ENCODE measurements at regions not wholly inside any gene's neighbourhood (a gene's known extent, or its start where the extent isn't known, plus 50 kb on each side); places are given as distances from the start of the nearest gene placed in this dataset.
"Not testable (repeated sequence)": the region's sequence is repeated elsewhere in the genome, so short reads cannot be mapped to it uniquely, and the experiment has no call there.

GRCh38 chr3:176214758-176215157, 982.5 kb downstream of the TBL1XR1 start:
- Histone ChIP-seq H2AFZ (ENCODE audit: low read depth, low read length) (no peak overlapping the region), H3K4me2 (ENCODE audit: low read length) (no peak overlapping the region), H3K27ac (ENCODE audit: low read depth, low read length) (no peak overlapping the region), H4K20me1 (ENCODE audit: insufficient read depth, low read length) (no peaks in the 10 kb centered on the region), H3K36me3 (ENCODE audit: insufficient read depth, low read length) (no peaks in the 10 kb centered on the region), H3K4me1 (ENCODE audit: insufficient read depth, low read length) (no peaks in the 10 kb centered on the region), H3K9ac (ENCODE audit: low read length) (no peak overlapping the region), H3K27me3 (ENCODE audit: insufficient read depth, low read length) (no peaks in the 10 kb centered on the region), H3K9me3 (ENCODE audit: insufficient read depth, low read depth, low read length) (no peaks in the 10 kb centered on the region), H3K79me2 (ENCODE audit: insufficient read depth, low read length) (no peaks in the 10 kb centered on the region), H3K4me3 (ENCODE audit: insufficient read depth, low read depth, low read length) (no peak overlapping the region)
- Mint-ChIP-seq H3K27me3 (ENCODE audit: low read depth, unreplicated experiment) (no peaks in the 10 kb centered on the region), H3K36me3 (ENCODE audit: low read depth, unreplicated experiment) (no peaks in the 10 kb centered on the region), H3K27ac (ENCODE audit: unreplicated experiment) (no peak overlapping the region), H3K9me3 (ENCODE audit: unreplicated experiment) (no peaks in the 10 kb centered on the region), H3K4me3 (ENCODE audit: unreplicated experiment) (no peak overlapping the region), H3K4me1 (ENCODE audit: low read depth, unreplicated experiment) (no peaks in the 10 kb centered on the region)
- no peak for TF ChIP-seq EZH2 (IDR thresholded peaks at IDR 0.05; ENCODE audit: insufficient read depth, low read length)
- TF ChIP-seq CTCF (IDR thresholded peaks at IDR 0.05; ENCODE audit: insufficient read depth, low read depth, low read length): no peak
- DNase-seq (ENCODE audit: low read depth): no peak
- FAIRE-seq: no peak

- not testable (repeated sequence) for H3K27ac ChIP-seq (ENCODE audit: low read depth, low read length); H3K9ac ChIP-seq (ENCODE audit: low read length); H3K9me3 Mint-ChIP-seq (ENCODE audit: unreplicated experiment); DNase-seq (ENCODE audit: low read depth); H4K20me1 ChIP-seq (ENCODE audit: insufficient read depth, low read length); H3K27me3 ChIP-seq (ENCODE audit: insufficient read depth, low read length); H3K4me2 ChIP-seq (ENCODE audit: low read length); H3K4me1 Mint-ChIP-seq (ENCODE audit: low read depth, unreplicated experiment); H3K4me3 Mint-ChIP-seq (ENCODE audit: unreplicated experiment); H3K36me3 ChIP-seq (ENCODE audit: insufficient read depth, low read length); H3K4me1 ChIP-seq (ENCODE audit: insufficient read depth, low read length); H2AFZ ChIP-seq (ENCODE audit: low read depth, low read length); H3K27me3 Mint-ChIP-seq (ENCODE audit: low read depth, unreplicated experiment); FAIRE-seq; H3K36me3 Mint-ChIP-seq (ENCODE audit: low read depth, unreplicated experiment); H3K79me2 ChIP-seq (ENCODE audit: insufficient read depth, low read length); H3K4me3 ChIP-seq (ENCODE audit: insufficient read depth, low read depth, low read length); H3K9me3 ChIP-seq (ENCODE audit: insufficient read depth, low read depth, low read length); H3K27ac Mint-ChIP-seq (ENCODE audit: unreplicated experiment)
These were observed 984.0 kb downstream of the TBL1XR1 start for GRCh38 chr3:176213314-176213713.

GRCh38 chr3:176208915-176209314, 988.4 kb downstream of the TBL1XR1 start:
- H3K4me1 ChIP-seq (ENCODE audit: insufficient read depth, low read length): no peaks in the 10 kb centered on the region
- H3K9me3 ChIP-seq (ENCODE audit: insufficient read depth, low read depth, low read length): no peaks in the 10 kb centered on the region
- H3K4me3 ChIP-seq (ENCODE audit: insufficient read depth, low read depth, low read length): no peak overlapping the region
- H3K27me3 ChIP-seq (ENCODE audit: insufficient read depth, low read length): no peaks in the 10 kb centered on the region
- FAIRE-seq (no peak), DNase-seq (ENCODE audit: low read depth) (no peak)
- no peaks in the 10 kb centered on the region for H4K20me1 ChIP-seq (ENCODE audit: insufficient read depth, low read length)
- Mint-ChIP-seq H3K36me3 (ENCODE audit: low read depth, unreplicated experiment) (no peaks in the 10 kb centered on the region), H3K4me1 (ENCODE audit: low read depth, unreplicated experiment) (no peaks in the 10 kb centered on the region), H3K4me3 (ENCODE audit: unreplicated experiment) (no peak overlapping the region), H3K27me3 (ENCODE audit: low read depth, unreplicated experiment) (no peaks in the 10 kb centered on the region), H3K9me3 (ENCODE audit: unreplicated experiment) (no peaks in the 10 kb centered on the region), H3K27ac (ENCODE audit: unreplicated experiment) (no peak overlapping the region)
- no peak overlapping the region for H3K4me2 ChIP-seq (ENCODE audit: low read length)
- H3K79me2 ChIP-seq (ENCODE audit: insufficient read depth, low read length): no peaks in the 10 kb centered on the region
- TF ChIP-seq CTCF (IDR thresholded peaks at IDR 0.05; ENCODE audit: insufficient read depth, low read depth, low read length) (no peak), EZH2 (IDR thresholded peaks at IDR 0.05; ENCODE audit: insufficient read depth, low read length) (no peak)
- H3K27ac ChIP-seq (ENCODE audit: low read depth, low read length): no peak overlapping the region
- H2AFZ ChIP-seq (ENCODE audit: low read depth, low read length): no peak overlapping the region
- H3K9ac ChIP-seq (ENCODE audit: low read length): no peak overlapping the region
- H3K36me3 ChIP-seq (ENCODE audit: insufficient read depth, low read length): no peaks in the 10 kb centered on the region

Data from astrocyte (in vitro differentiated cells and primary cell).